H9 (cell line): ENCODE measurements at regions not wholly inside any gene's neighbourhood (a gene's known extent, or its start where the extent isn't known, plus 50 kb on each side); places are given as distances from the start of the nearest gene placed in this dataset.

Source experiments
- DNase-seq: peaks from one replicate; pipeline ENCODE4 v3.0.0-alpha.2; 2017
- H2AFZ ChIP-seq: one replicate; pipeline ENCODE4 v1.6.1; 2013; ENCODE audit warnings: mild to moderate bottlenecking, low read length, control low read depth, moderate library complexity
- H2AK5ac ChIP-seq: 2 replicates; pipeline ENCODE4 v1.6.1; 2013; ENCODE audit warnings: low read length, control low read depth, mixed read lengths; ENCODE audit not compliant: insufficient read length
- H2BK120ac ChIP-seq: one replicate; pipeline ENCODE4 v1.6.1; 2013; ENCODE audit warnings: low read depth, mild to moderate bottlenecking, low read length, control low read depth, inconsistent platforms; ENCODE audit not compliant: poor library complexity, severe bottlenecking
- H2BK12ac ChIP-seq: 2 replicates; pipeline ENCODE4 v1.6.1; 2013; ENCODE audit warnings: low read length, control low read depth, mixed read lengths, low read depth; ENCODE audit not compliant: insufficient read length
- H2BK15ac ChIP-seq: 2 replicates; pipeline ENCODE4 v1.6.1; 2013; ENCODE audit warnings: low read depth, low read length, control low read depth
- H2BK20ac ChIP-seq: one replicate; pipeline ENCODE4 v1.6.1; 2013; ENCODE audit warnings: low read depth, mild to moderate bottlenecking, low read length, control low read depth, inconsistent platforms; ENCODE audit not compliant: poor library complexity, severe bottlenecking
- H2BK5ac ChIP-seq: 2 replicates; pipeline ENCODE4 v1.6.1; 2013; ENCODE audit warnings: low read length, control low read depth, mixed read lengths; ENCODE audit not compliant: insufficient read length
- H3K14ac ChIP-seq: 2 replicates; pipeline ENCODE4 v1.6.1; 2013; ENCODE audit warnings: low read length, control low read depth; ENCODE audit not compliant: insufficient read depth
- H3K18ac ChIP-seq: 2 replicates; pipeline ENCODE4 v1.6.1; 2013; ENCODE audit warnings: low read depth, mild to moderate bottlenecking, mixed read lengths, low read length, control low read depth; ENCODE audit not compliant: insufficient read length
- H3K23ac ChIP-seq: 2 replicates; pipeline ENCODE4 v1.6.1; 2013; ENCODE audit warnings: low read length, control low read depth, mixed read lengths, low read depth; ENCODE audit not compliant: insufficient read length
- H3K23me2 ChIP-seq: 2 replicates; pipeline ENCODE4 v1.6.1; 2013; ENCODE audit warnings: low read depth, mild to moderate bottlenecking, mixed read lengths, low read length, control low read depth; ENCODE audit not compliant: insufficient read length, poor library complexity, severe bottlenecking
- H3K27ac ChIP-seq: 2 replicates; pipeline ENCODE4 v1.5.1; 2013; ENCODE audit warnings: low read length, control low read depth, mixed read lengths, low read depth; ENCODE audit not compliant: insufficient read length
- H3K27me3 ChIP-seq: 2 replicates; pipeline ENCODE4 v1.6.1; 2013; ENCODE audit warnings: low read length, control low read depth, inconsistent platforms; ENCODE audit not compliant: insufficient read depth
- H3K4ac ChIP-seq: 2 replicates; pipeline ENCODE4 v1.6.1; 2013; ENCODE audit warnings: low read depth, mild to moderate bottlenecking, control low read depth, inconsistent platforms, low read length, moderate library complexity
- H3K4me1 ChIP-seq: 2 replicates; pipeline ENCODE4 v1.6.1; 2013; ENCODE audit warnings: low read length, control low read depth, inconsistent platforms; ENCODE audit not compliant: insufficient read depth
- H3K4me2 ChIP-seq: 2 replicates; pipeline ENCODE4 v1.6.1; 2013; ENCODE audit warnings: low read length, control low read depth, mixed read lengths; ENCODE audit not compliant: insufficient read length, insufficient read depth
- H3K56ac ChIP-seq: 2 replicates; pipeline ENCODE4 v1.6.1; 2013; ENCODE audit warnings: low read depth, mild to moderate bottlenecking, mixed read lengths, low read length, control low read depth; ENCODE audit not compliant: insufficient read length
- H3K79me1 ChIP-seq: 2 replicates; pipeline ENCODE4 v1.6.1; 2013; ENCODE audit warnings: low read depth, mild to moderate bottlenecking, moderate library complexity, low read length, control low read depth, inconsistent platforms; ENCODE audit not compliant: insufficient read depth, poor library complexity, severe bottlenecking
- H3K79me2 ChIP-seq: 2 replicates; pipeline ENCODE4 v1.6.1; 2013; ENCODE audit warnings: low read length, control low read depth, inconsistent platforms; ENCODE audit not compliant: insufficient read depth
- H3K9ac ChIP-seq: 2 replicates; pipeline ENCODE4 v1.6.1; 2013; ENCODE audit warnings: low read length, control low read depth, mixed read lengths; ENCODE audit not compliant: insufficient read length; ENCODE audit errors: extremely low read depth
- H3K9me3 ChIP-seq: one replicate; pipeline ENCODE4 v1.6.1; 2013; ENCODE audit warnings: low read depth, low read length, inconsistent platforms; ENCODE audit not compliant: control insufficient read depth
- H3T11ph ChIP-seq: one replicate; pipeline ENCODE4 v1.6.1; 2013; ENCODE audit warnings: mild to moderate bottlenecking, low read length, control low read depth, inconsistent platforms
- H4K20me1 ChIP-seq: one replicate; pipeline ENCODE4 v1.6.1; 2013; ENCODE audit not compliant: control insufficient read depth, insufficient read length, insufficient read depth
- H4K5ac ChIP-seq: 2 replicates; pipeline ENCODE4 v1.6.1; 2013; ENCODE audit warnings: low read depth, mild to moderate bottlenecking, mixed read lengths, low read length, control low read depth; ENCODE audit not compliant: insufficient read length
- H4K8ac ChIP-seq: replicated peaks from 2 replicates; pipeline ENCODE4 v1.6.1; 2013; ENCODE audit warnings: low read length, control low read depth, mixed read lengths, low read depth; ENCODE audit not compliant: insufficient read length
- H4K91ac ChIP-seq: 2 replicates; pipeline ENCODE4 v1.6.1; 2013; ENCODE audit warnings: low read depth, mild to moderate bottlenecking, moderate library complexity, mixed read lengths, low read length, control low read depth; ENCODE audit not compliant: insufficient read length
- H3K27ac Mint-ChIP-seq, 3 experiments: 2 replicates in 2 of 3; 3 replicates in 1 of 3; pipeline ENCODE4 v1.8.0; 2020 to 2021; ENCODE audit warnings: mixed read lengths in 3 of 3, mild to moderate bottlenecking in 1 of 3, moderate library complexity in 1 of 3
- H3K27me3 Mint-ChIP-seq: 2 replicates; pipeline ENCODE4 v1.8.0; 2021; ENCODE audit warnings: low read depth, mild to moderate bottlenecking, moderate library complexity, mixed read lengths
- H3K36me3 Mint-ChIP-seq, 3 experiments: 2 replicates in 2 of 3; 3 replicates in 1 of 3; pipeline ENCODE4 v1.8.0; 2020 to 2021; ENCODE audit warnings: low read depth in 3 of 3, mixed read lengths in 3 of 3; ENCODE audit not compliant: insufficient read depth in 1 of 3
- H3K4me1 Mint-ChIP-seq, 2 experiments: 2 replicates each; pipeline ENCODE4 v1.8.0; 2020; ENCODE audit warnings: mixed read lengths in 2 of 2
- H3K4me3 Mint-ChIP-seq, 2 experiments: 2 replicates in 1 of 2; 3 replicates in 1 of 2; pipeline ENCODE4 v1.8.0; 2020 to 2021; ENCODE audit warnings: mild to moderate bottlenecking in 2 of 2, mixed read lengths in 2 of 2, moderate library complexity in 1 of 2
- H3K9me3 Mint-ChIP-seq, 2 experiments: 2 replicates in 1 of 2; 3 replicates in 1 of 2; pipeline ENCODE4 v1.8.0; 2020; ENCODE audit warnings: mild to moderate bottlenecking in 2 of 2, mixed read lengths in 2 of 2, moderate library complexity in 1 of 2
- CTCF ChIP-seq: fragments of 200-600 bp; sonication (generic); conservative IDR thresholded peaks from 3 replicates; pipeline ENCODE4 v1.8.0; 2021; ENCODE audit warnings: antibody characterized with exemption, mild to moderate bottlenecking
- WGBS: extraction: QIAGEN DNeasy Blood & Tissue Kit; methylation state at CpG from one replicate; pipeline ENCODE4 v1.1.7; 2013; ENCODE audit warnings: missing lambda C conversion rate, low lambda C conversion rate, mixed read lengths; ENCODE audit not compliant: insufficient read length; ENCODE audit errors: extremely low coverage; 5-methylcytosine and 5-hydroxymethylcytosine counted together

DNA sequence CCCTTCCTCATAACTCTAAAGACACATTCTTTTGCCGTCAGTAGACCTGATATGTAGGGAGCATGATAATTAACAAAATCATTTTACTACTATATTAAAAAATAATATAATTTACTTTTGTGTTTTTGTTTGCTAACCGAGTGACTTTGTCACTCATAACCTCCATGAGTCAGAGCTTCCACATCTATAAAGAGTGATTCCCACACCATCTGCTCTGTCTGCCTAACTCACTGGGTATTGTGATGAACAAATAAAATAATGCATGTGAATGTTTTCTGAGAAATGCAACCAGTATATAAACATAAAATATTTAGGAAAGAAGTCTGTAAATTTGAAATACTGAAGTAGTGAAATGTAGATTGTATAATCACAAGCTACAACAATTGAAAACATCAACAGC, 123.4 kb upstream of the DSEL start:
- peaks cover 2% of the 10 kb centered on the region for H3K4me1 ChIP-seq
- H4K91ac ChIP-seq, result no peak overlapping the region
- no peak overlapping the region for H4K5ac ChIP-seq
- no peak overlapping the region for H2BK20ac ChIP-seq
- Mint-ChIP-seq H3K4me3 (no peak overlapping the region), H3K36me3 (peaks cover 0 to 2% (median 0%) of the 10 kb centered on the region in 3 experiments; a peak in 1 of 7 replicates), H3K4me1 (peaks cover 8 to 19% of the 10 kb centered on the region in 2 experiments), H3K27me3 (no peaks in the 10 kb centered on the region), H3K27ac (no peak overlapping the region), H3K9me3 (no peaks in the 10 kb centered on the region)
- no peak overlapping the region for H3K18ac ChIP-seq
- no peak for TF ChIP-seq CTCF
- no peaks in the 10 kb centered on the region for H4K20me1 ChIP-seq
- no peak overlapping the region for H2AK5ac ChIP-seq
- H2BK5ac ChIP-seq, result no peak overlapping the region
- H3K14ac ChIP-seq, result no peak overlapping the region
- no peaks in the 10 kb centered on the region for H3K27me3 ChIP-seq
- no peaks in the 10 kb centered on the region for H3K9me3 ChIP-seq
- no peak overlapping the region for H2BK15ac ChIP-seq
- no peaks in the 10 kb centered on the region for H3K79me1 ChIP-seq
- no peak overlapping the region for H3K4ac ChIP-seq
- H3K27ac ChIP-seq, result no peak overlapping the region
- H2BK120ac ChIP-seq, result no peak overlapping the region
- H3K23me2 ChIP-seq, result no peaks in the 10 kb centered on the region
- DNase-seq, result no peak
- no peak overlapping the region for H3K23ac ChIP-seq
- H2AFZ ChIP-seq, result no peak overlapping the region
- no peak overlapping the region for H3K56ac ChIP-seq
- H3K4me2 ChIP-seq, result no peak overlapping the region
- H3K79me2 ChIP-seq, result no peaks in the 10 kb centered on the region
- H4K8ac ChIP-seq, result no peak overlapping the region
- WGBS, result no CpG with 5 or more reads among the region's 2 CpGs
- H3T11ph ChIP-seq, result no peak overlapping the region
- H2BK12ac ChIP-seq, result no peak overlapping the region
- no peak overlapping the region for H3K9ac ChIP-seq
